Panc1 (cell line): ENCODE measurements at regions not wholly inside any gene's neighbourhood (a gene's known extent, or its start where the extent isn't known, plus 50 kb on each side); places are given as distances from the start of the nearest gene placed in this dataset.

Source experiments
- CTCF ChIP-seq: fragments of 450-650 bp; IDR thresholded peaks from 2 replicates; pipeline ENCODE4 v1.5.1; 2017; ENCODE audit warnings: mild to moderate bottlenecking
- POLR2AphosphoS5 ChIP-seq: IDR thresholded peaks from 2 replicates; pipeline ENCODE4 v1.6.1; 2012; ENCODE audit warnings: mild to moderate bottlenecking, low read depth, low read length, moderate library complexity
- REST ChIP-seq, 2 experiments: IDR thresholded peaks; 2 replicates each; pipeline ENCODE4 v1.6.1; 2011 to 2012; ENCODE audit warnings: low read depth in 2 of 2, control low read depth in 1 of 2, low read length in 1 of 2, mild to moderate bottlenecking in 1 of 2, moderate library complexity in 1 of 2; ENCODE audit not compliant: insufficient read depth in 1 of 2
- SIN3A ChIP-seq: IDR thresholded peaks from 2 replicates; pipeline ENCODE4 v1.6.1; 2012; ENCODE audit warnings: low read depth, mild to moderate bottlenecking, low read length, moderate library complexity, borderline replicate concordance; ENCODE audit not compliant: insufficient read depth

GRCh38 chrX:83419030-83419792, 88.9 kb upstream of the POU3F4 start:
- TF ChIP-seq CTCF (no peak), POLR2AphosphoS5 (no peak), REST (IDR thresholded peaks at IDR 0.05; ENCODE audit: insufficient read depth in 1 of 2, low read depth in 2 of 2, low read length in 1 of 2) (no peak), SIN3A (no peak)
